ENCODE measurements at regions not wholly inside any gene's neighbourhood (a gene's known extent, or its start where the extent isn't known, plus 50 kb on each side); places are given as distances from the start of the nearest gene placed in this dataset.

- no peak overlapping the region for H3K4me3 ChIP-seq (ENCODE audit: low read depth, low read length)
- H3K9me3 ChIP-seq (ENCODE audit: control insufficient read depth, insufficient read depth, low read length), result no peaks in the 10 kb centered on the region
- no peaks in the 10 kb centered on the region for H3K36me3 ChIP-seq (ENCODE audit: control insufficient read depth, insufficient read depth, low read length)
- peaks cover 15% of the 10 kb centered on the region for H3K4me1 ChIP-seq (ENCODE audit: control insufficient read depth, insufficient read depth, low read length)
- H3K9ac ChIP-seq (ENCODE audit: low read depth, low read length), result no peak overlapping the region
- H3K27me3 ChIP-seq (ENCODE audit: control insufficient read depth, insufficient read depth, low read length), result no peaks in the 10 kb centered on the region
These were observed 50.3 kb downstream of the UTRN start for GRCh38 chr6:144335311-144335861.

- H3K36me3 ChIP-seq (ENCODE audit: control insufficient read depth, insufficient read depth, low read length), result no peaks in the 10 kb centered on the region
- no peaks in the 10 kb centered on the region for H3K27me3 ChIP-seq (ENCODE audit: control insufficient read depth, insufficient read depth, low read length)
- H3K4me1 ChIP-seq (ENCODE audit: control insufficient read depth, insufficient read depth, low read length), result peaks cover 11% of the 10 kb centered on the region
- H3K4me3 ChIP-seq (ENCODE audit: low read depth, low read length), result no peak overlapping the region
- H3K9me3 ChIP-seq (ENCODE audit: control insufficient read depth, insufficient read depth, low read length), result no peaks in the 10 kb centered on the region
- H3K9ac ChIP-seq (ENCODE audit: low read depth, low read length), result no peak overlapping the region
These were observed 50.8 kb downstream of the UTRN start for GRCh38 chr6:144335914-144336313.

- Histone ChIP-seq H3K9ac (ENCODE audit: low read depth, low read length) (no peak overlapping the region), H3K36me3 (ENCODE audit: control insufficient read depth, insufficient read depth, low read length) (no peaks in the 10 kb centered on the region), H3K4me3 (ENCODE audit: low read depth, low read length) (no peak overlapping the region), H3K27me3 (ENCODE audit: control insufficient read depth, insufficient read depth, low read length) (no peaks in the 10 kb centered on the region), H3K4me1 (ENCODE audit: control insufficient read depth, insufficient read depth, low read length) (peaks cover 4% of the 10 kb centered on the region), H3K9me3 (ENCODE audit: control insufficient read depth, insufficient read depth, low read length) (no peaks in the 10 kb centered on the region)
These were observed 51.8 kb downstream of the UTRN start for GRCh38 chr6:144336900-144337299.

GRCh38 chr6:144338474-144338873 lies 53.3 kb downstream of the UTRN start:
- Histone ChIP-seq H3K4me3 (ENCODE audit: low read depth, low read length) (no peak overlapping the region), H3K9me3 (ENCODE audit: control insufficient read depth, insufficient read depth, low read length) (no peaks in the 10 kb centered on the region), H3K27me3 (ENCODE audit: control insufficient read depth, insufficient read depth, low read length) (no peaks in the 10 kb centered on the region), H3K36me3 (ENCODE audit: control insufficient read depth, insufficient read depth, low read length) (no peaks in the 10 kb centered on the region), H3K9ac (ENCODE audit: low read depth, low read length) (no peak overlapping the region), H3K4me1 (ENCODE audit: control insufficient read depth, insufficient read depth, low read length) (peaks cover 4% of the 10 kb centered on the region)

- no peaks in the 10 kb centered on the region for H3K36me3 ChIP-seq (ENCODE audit: control insufficient read depth, insufficient read depth, low read length)
- H3K9me3 ChIP-seq (ENCODE audit: control insufficient read depth, insufficient read depth, low read length), result no peaks in the 10 kb centered on the region
- H3K4me1 ChIP-seq (ENCODE audit: control insufficient read depth, insufficient read depth, low read length), result peaks cover 4% of the 10 kb centered on the region
- H3K9ac ChIP-seq (ENCODE audit: low read depth, low read length), result no peak overlapping the region
- H3K4me3 ChIP-seq (ENCODE audit: low read depth, low read length), result no peak overlapping the region
- no peaks in the 10 kb centered on the region for H3K27me3 ChIP-seq (ENCODE audit: control insufficient read depth, insufficient read depth, low read length)
These were observed 54.0 kb downstream of the UTRN start for GRCh38 chr6:144338951-144339700.

- Histone ChIP-seq H3K36me3 (ENCODE audit: control insufficient read depth, insufficient read depth, low read length) (no peaks in the 10 kb centered on the region), H3K9ac (ENCODE audit: low read depth, low read length) (no peak overlapping the region), H3K4me1 (ENCODE audit: control insufficient read depth, insufficient read depth, low read length) (peaks cover 3% of the 10 kb centered on the region), H3K9me3 (ENCODE audit: control insufficient read depth, insufficient read depth, low read length) (no peaks in the 10 kb centered on the region), H3K27me3 (ENCODE audit: control insufficient read depth, insufficient read depth, low read length) (no peaks in the 10 kb centered on the region), H3K4me3 (ENCODE audit: low read depth, low read length) (no peak overlapping the region)
These were observed 54.8 kb downstream of the UTRN start for GRCh38 chr6:144339859-144340452.

- no peaks in the 10 kb centered on the region for H3K9me3 ChIP-seq (ENCODE audit: control insufficient read depth, insufficient read depth, low read length)
- H3K9ac ChIP-seq (ENCODE audit: low read depth, low read length), result no peak overlapping the region
- no peak overlapping the region for H3K4me3 ChIP-seq (ENCODE audit: low read depth, low read length)
- H3K36me3 ChIP-seq (ENCODE audit: control insufficient read depth, insufficient read depth, low read length), result no peaks in the 10 kb centered on the region
- H3K4me1 ChIP-seq (ENCODE audit: control insufficient read depth, insufficient read depth, low read length), result peaks cover 3% of the 10 kb centered on the region
- H3K27me3 ChIP-seq (ENCODE audit: control insufficient read depth, insufficient read depth, low read length), result no peaks in the 10 kb centered on the region
These were observed 55.6 kb downstream of the UTRN start for GRCh38 chr6:144340541-144341371.

- Histone ChIP-seq H3K4me3 (ENCODE audit: low read depth, low read length) (no peak overlapping the region), H3K4me1 (ENCODE audit: control insufficient read depth, insufficient read depth, low read length) (peaks cover 3% of the 10 kb centered on the region), H3K9me3 (ENCODE audit: control insufficient read depth, insufficient read depth, low read length) (no peaks in the 10 kb centered on the region), H3K9ac (ENCODE audit: low read depth, low read length) (no peak overlapping the region), H3K27me3 (ENCODE audit: control insufficient read depth, insufficient read depth, low read length) (no peaks in the 10 kb centered on the region), H3K36me3 (ENCODE audit: control insufficient read depth, insufficient read depth, low read length) (no peaks in the 10 kb centered on the region)
These were observed 56.8 kb downstream of the UTRN start for GRCh38 chr6:144341831-144342527.

GRCh38 chr6:144343701-144344428 lies 58.7 kb downstream of the UTRN start:
- no peak overlapping the region for H3K4me3 ChIP-seq (ENCODE audit: low read depth, low read length)

GRCh38 chr6:144344646-144345045 lies 59.5 kb downstream of the UTRN start:
- H3K4me3 ChIP-seq (ENCODE audit: low read depth, low read length), result no peak overlapping the region
- no peak overlapping the region for H3K9ac ChIP-seq (ENCODE audit: low read depth, low read length)
- no peaks in the 10 kb centered on the region for H3K36me3 ChIP-seq (ENCODE audit: control insufficient read depth, insufficient read depth, low read length)
- H3K4me1 ChIP-seq (ENCODE audit: control insufficient read depth, insufficient read depth, low read length), result peaks cover 7% of the 10 kb centered on the region
- no peaks in the 10 kb centered on the region for H3K9me3 ChIP-seq (ENCODE audit: control insufficient read depth, insufficient read depth, low read length)
- H3K27me3 ChIP-seq (ENCODE audit: control insufficient read depth, insufficient read depth, low read length), result no peaks in the 10 kb centered on the region

More at GRCh38 chr6:144343701-144344428, 58.7 kb downstream of the UTRN start:
- Histone ChIP-seq H3K36me3 (ENCODE audit: control insufficient read depth, insufficient read depth, low read length) (no peaks in the 10 kb centered on the region), H3K9ac (ENCODE audit: low read depth, low read length) (no peak overlapping the region), H3K4me1 (ENCODE audit: control insufficient read depth, insufficient read depth, low read length) (peaks cover 3% of the 10 kb centered on the region), H3K27me3 (ENCODE audit: control insufficient read depth, insufficient read depth, low read length) (no peaks in the 10 kb centered on the region), H3K9me3 (ENCODE audit: control insufficient read depth, insufficient read depth, low read length) (no peaks in the 10 kb centered on the region)

GRCh38 chr6:144345451-144345850 lies 60.3 kb downstream of the UTRN start:
- no peak overlapping the region for H3K4me3 ChIP-seq (ENCODE audit: low read depth, low read length)

More at GRCh38 chr6:144345451-144345850, 60.3 kb downstream of the UTRN start:
- Histone ChIP-seq H3K36me3 (ENCODE audit: control insufficient read depth, insufficient read depth, low read length) (no peaks in the 10 kb centered on the region), H3K9me3 (ENCODE audit: control insufficient read depth, insufficient read depth, low read length) (no peaks in the 10 kb centered on the region), H3K4me1 (ENCODE audit: control insufficient read depth, insufficient read depth, low read length) (peaks cover 10% of the 10 kb centered on the region), H3K9ac (ENCODE audit: low read depth, low read length) (no peak overlapping the region), H3K27me3 (ENCODE audit: control insufficient read depth, insufficient read depth, low read length) (no peaks in the 10 kb centered on the region)
